Stomach (tissue), 8 donors: ENCODE measurements at regions not wholly inside any gene's neighbourhood (a gene's known extent, or its start where the extent isn't known, plus 50 kb on each side); places are given as distances from the start of the nearest gene placed in this dataset.

Source experiments
- DNase-seq, 2 donors: peaks; one replicate each; pipeline versions ENCODE4 v3.0.0 to v3.0.0-alpha.2; 2013 to 2019
- H3K27ac ChIP-seq, 5 donors: fragments of 200-600 bp in 4 of 5; sonication (generic) in 4 of 5; one replicate each; pipeline ENCODE4 v1.5.1; 2013 to 2019; ENCODE audit warnings: mild to moderate bottlenecking in 1 of 5, moderate library complexity in 1 of 5
- H3K27me3 ChIP-seq, 3 donors: fragments of 200-600 bp; sonication (generic); one replicate each; pipeline ENCODE4 v1.5.1; 2017 to 2019; ENCODE audit warnings: mixed run types in 1 of 3
- H3K36me3 ChIP-seq, 4 donors: fragments of 200-600 bp; sonication (generic); 1 replicate in 3 of 4; 2 replicates in 1 of 4; pipeline ENCODE4 v1.5.1; 2016 to 2019
- H3K4me1 ChIP-seq, 4 donors: fragments of 200-600 bp; sonication (generic); one replicate each; pipeline ENCODE4 v1.5.1; 2016 to 2019
- H3K4me3 ChIP-seq, 4 donors: fragments of 200-600 bp; sonication (generic) in 3 of 4; one replicate each; pipeline ENCODE4 v1.5.1; 2016 to 2019; ENCODE audit warnings: mild to moderate bottlenecking in 1 of 4
- H3K9me3 ChIP-seq, 4 donors: fragments of 200-600 bp; sonication (generic); one replicate each; pipeline ENCODE4 v1.5.1; 2016 to 2019
- CTCF ChIP-seq, 7 experiments: fragments of 450-650 bp in 4 of 7; fragments of 200-600 bp in 3 of 7; sonication (generic) in 3 of 7; IDR thresholded peaks; one replicate each; pipeline ENCODE4 v1.5.1; 2016 to 2019; ENCODE audit warnings: antibody characterized with exemption in 7 of 7, control low read depth in 2 of 7, mild to moderate bottlenecking in 1 of 7
- EP300 ChIP-seq: sonication (generic); formaldehyde crosslinking; IDR thresholded peaks from one replicate; pipeline ENCODE4 v1.6.1; 2017; ENCODE audit warnings: antibody characterized with exemption
- POLR2A ChIP-seq, 4 donors: fragments of 450-650 bp; IDR thresholded peaks; one replicate each; pipeline ENCODE4 v1.6.1; 2016; ENCODE audit warnings: antibody characterized with exemption in 4 of 4, control low read depth in 2 of 4, mild to moderate bottlenecking in 1 of 4, moderate library complexity in 1 of 4
- POLR2AphosphoS5 ChIP-seq, 3 donors: sonication (generic); formaldehyde crosslinking; IDR thresholded peaks; one replicate each; pipeline ENCODE4 v1.6.1; 2016; ENCODE audit warnings: antibody characterized with exemption in 3 of 3
- WGBS, 5 donors: extraction: QIAGEN DNeasy Blood & Tissue Kit in 3 of 5; methylation state at CpG; one replicate each; pipeline versions ENCODE4 v1.1.5 to v1.1.7; 2013 to 2018; 5-methylcytosine and 5-hydroxymethylcytosine counted together
- intact Hi-C: fragments of 100-400 bp; cut with DNase I; formaldehyde crosslinking; loops from one replicate; pipeline ENCODE4 v1.15.1; 2023; ENCODE audit warnings: low total_unique reads
- donor health status: healthy with polysubstance abuse.
- donor health status: Bipolar disorder and iron deficiency.
- donor health status: healthy.

GRCh38 chr4:127555106-127555505, 77.7 kb upstream of the INTU start:
- 70 to 82% (median 78%) methylated on average over 1 of the region's 1 CpG for WGBS, 5 donors
- no peak overlapping the region for H3K27ac ChIP-seq
- intact Hi-C loops, result no loop called here

GRCh38 chr4:127558088-127558487, 74.7 kb upstream of the INTU start:
- TF ChIP-seq POLR2AphosphoS5 (IDR thresholded peaks at IDR 0.05) (no peak), POLR2A (IDR thresholded peaks at IDR 0.05) (no peak), CTCF (IDR thresholded peaks at IDR 0.05) (no peak), EP300 (no peak)
- 60 to 83% (median 67%) methylated on average over 4 of the region's 4 CpGs for WGBS, 5 donors
- intact Hi-C loops, result no loop called here
- Histone ChIP-seq H3K36me3 (no peaks in the 10 kb centered on the region), H3K27me3 (no peaks in the 10 kb centered on the region), H3K9me3 (no peaks in the 10 kb centered on the region), H3K4me3 (no peak overlapping the region), H3K4me1 (no peaks in the 10 kb centered on the region), H3K27ac (no peak overlapping the region)
- DNase-seq, result no peak

More at GRCh38 chr4:127555106-127555505, 77.7 kb upstream of the INTU start:
- no peaks in the 10 kb centered on the region for H3K4me1 ChIP-seq
- H3K4me3 ChIP-seq, result no peak overlapping the region
- no peak for TF ChIP-seq POLR2AphosphoS5 (IDR thresholded peaks at IDR 0.05)
- TF ChIP-seq CTCF (IDR thresholded peaks at IDR 0.05), result no peak
- TF ChIP-seq POLR2A (IDR thresholded peaks at IDR 0.05), result no peak
- no peak for TF ChIP-seq EP300
- peaks cover 0 to 10% (median 2%) of the 10 kb centered on the region in 4 donors for H3K9me3 ChIP-seq
- H3K27me3 ChIP-seq, result no peaks in the 10 kb centered on the region
- no peaks in the 10 kb centered on the region for H3K36me3 ChIP-seq
- no peak for DNase-seq

- H3K9me3 ChIP-seq, result no peaks in the 10 kb centered on the region
- 79 to 100% (median 84%) methylated on average over 1 to 4 of the region's 4 CpGs for WGBS, 5 donors
- H3K4me3 ChIP-seq, result no peak overlapping the region
- no peak overlapping the region for H3K27ac ChIP-seq
- intact Hi-C loops, result no loop called here
- no peaks in the 10 kb centered on the region for H3K27me3 ChIP-seq
- no peaks in the 10 kb centered on the region for H3K36me3 ChIP-seq
- H3K4me1 ChIP-seq, result no peaks in the 10 kb centered on the region
- DNase-seq, result no peak
- no peak for TF ChIP-seq EP300
- TF ChIP-seq POLR2A (IDR thresholded peaks at IDR 0.05), result no peak
- no peak for TF ChIP-seq CTCF (IDR thresholded peaks at IDR 0.05)
Observed at GRCh38 chr4:127558489-127559407, 74.0 kb upstream of the INTU start.

- Histone ChIP-seq H3K27ac (no peak overlapping the region), H3K4me1 (no peaks in the 10 kb centered on the region), H3K4me3 (no peak overlapping the region), H3K36me3 (no peaks in the 10 kb centered on the region), H3K9me3 (no peaks in the 10 kb centered on the region), H3K27me3 (no peaks in the 10 kb centered on the region)
- 95 to 100% (median 95%) methylated on average over 1 to 7 of the region's 7 CpGs for WGBS, 5 donors
- intact Hi-C loops, result no loop called here
- DNase-seq, result no peak
- no peak for TF ChIP-seq POLR2A (IDR thresholded peaks at IDR 0.05)
- TF ChIP-seq POLR2AphosphoS5 (IDR thresholded peaks at IDR 0.05), result no peak
- no peak for TF ChIP-seq CTCF (IDR thresholded peaks at IDR 0.05)
- no peak for TF ChIP-seq EP300
Observed at GRCh38 chr4:127559981-127560380, 72.8 kb upstream of the INTU start.
